SJSA1 (cell line): ENCODE measurements at regions not wholly inside any gene's neighbourhood (a gene's known extent, or its start where the extent isn't known, plus 50 kb on each side); places are given as distances from the start of the nearest gene placed in this dataset.

Source experiments
- DNase-seq, 2 experiments: peaks; one replicate each; pipeline ENCODE4 v3.0.0-alpha.2; 2015 to 2020; ENCODE audit warnings: low spot score in 2 of 2, low read depth in 1 of 2
- H3K27ac ChIP-seq: fragments of 250-450 bp; sonication (Bioruptor Pico); 2 replicates; pipeline ENCODE4 v1.5.1; 2020; ENCODE audit warnings: mild to moderate bottlenecking, moderate library complexity
- H3K27me3 ChIP-seq: fragments of 250-450 bp; sonication (Bioruptor Pico); replicated peaks from 2 replicates; pipeline ENCODE4 v1.5.1; 2020; ENCODE audit warnings: mild to moderate bottlenecking, moderate library complexity
- H3K36me3 ChIP-seq: fragments of 250-450 bp; sonication (Bioruptor Pico); 2 replicates; pipeline ENCODE4 v1.5.1; 2020; ENCODE audit warnings: mild to moderate bottlenecking
- H3K4me1 ChIP-seq: fragments of 250-450 bp; sonication (Bioruptor Pico); replicated peaks from 2 replicates; pipeline ENCODE4 v1.6.1; 2021; ENCODE audit warnings: mild to moderate bottlenecking
- H3K4me3 ChIP-seq: fragments of 250-450 bp; sonication (Bioruptor Pico); 2 replicates; pipeline ENCODE4 v1.5.1; 2020; ENCODE audit warnings: mild to moderate bottlenecking
- H3K9me3 ChIP-seq: fragments of 250-450 bp; sonication (Bioruptor Pico); replicated peaks from 2 replicates; pipeline ENCODE4 v1.5.1; 2020; ENCODE audit warnings: mild to moderate bottlenecking

DNA sequence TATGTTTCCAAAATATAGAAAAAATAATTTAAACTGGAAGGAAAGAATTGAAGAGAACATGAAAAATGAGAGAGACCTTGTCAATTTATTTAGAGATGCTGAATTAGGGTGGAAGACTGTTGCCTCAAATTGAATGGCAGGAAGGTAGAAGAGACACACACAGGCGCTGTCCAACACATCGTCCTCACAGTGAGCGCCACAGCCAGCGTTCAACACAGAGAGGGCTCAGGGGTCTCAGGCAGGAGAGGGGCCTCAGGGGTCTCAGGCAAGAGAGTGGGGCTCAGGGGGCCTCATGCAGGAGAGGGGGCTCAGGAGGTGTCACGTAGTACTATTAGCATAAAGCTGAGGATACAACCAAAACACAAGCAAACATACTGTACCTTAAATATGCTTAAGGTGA lies 65.7 kb downstream of the TMEM18 start:
- Histone ChIP-seq H3K4me3 (no peak overlapping the region), H3K27me3 (peaks cover 4% of the 10 kb centered on the region; the same call in 1 of the 2 replicates), H3K4me1 (no peaks in the 10 kb centered on the region), H3K27ac (no peak overlapping the region), H3K9me3 (no peaks in the 10 kb centered on the region), H3K36me3 (no peaks in the 10 kb centered on the region)
- no peak for DNase-seq

DNA sequence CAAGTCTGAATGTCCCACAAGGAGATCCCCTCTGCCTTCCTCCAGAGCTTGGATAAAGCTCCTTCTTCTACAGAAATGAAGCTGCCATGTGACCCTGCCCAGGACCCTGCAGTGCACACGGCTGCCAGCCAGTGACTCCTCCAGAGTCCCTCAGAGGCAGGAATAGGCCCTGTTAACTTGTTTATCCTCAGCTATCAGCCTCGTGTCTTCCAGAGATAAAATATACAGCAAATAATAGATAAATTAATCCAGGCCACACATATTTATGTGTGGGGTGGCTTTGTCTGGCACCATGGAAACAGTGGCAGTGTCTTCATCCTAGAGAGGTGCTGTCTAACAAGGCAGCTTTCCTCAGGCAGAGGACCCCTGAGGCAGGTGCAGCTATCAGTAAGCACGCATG lies 66.7 kb downstream of the TMEM18 start:
- Histone ChIP-seq H3K36me3 (no peaks in the 10 kb centered on the region), H3K4me3 (no peak overlapping the region), H3K27me3 (peaks cover 4% of the 10 kb centered on the region; the same call in 1 of the 2 replicates), H3K4me1 (no peaks in the 10 kb centered on the region), H3K27ac (no peak overlapping the region), H3K9me3 (no peaks in the 10 kb centered on the region)
- DNase-seq: no peak

DNA sequence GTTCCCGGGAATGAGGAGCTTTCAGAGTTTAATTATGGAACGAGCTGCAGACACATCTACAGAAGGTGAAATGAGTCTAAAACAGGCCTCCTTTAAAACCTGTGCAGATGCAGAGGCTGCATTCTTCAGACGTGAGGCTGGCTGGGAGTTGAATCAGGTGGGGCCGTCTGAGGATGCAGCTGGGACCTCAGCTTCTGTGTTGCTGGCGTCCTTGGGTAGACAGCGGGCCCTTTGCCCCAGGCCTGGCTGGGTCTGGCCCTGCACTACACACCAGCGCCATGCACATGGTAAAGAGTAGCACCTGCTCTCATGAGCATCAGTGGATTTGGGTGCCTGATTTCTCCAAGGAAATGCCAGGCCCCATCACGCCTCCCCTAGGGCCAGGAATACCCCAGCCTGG lies 67.3 kb downstream of the TMEM18 start:
- Histone ChIP-seq H3K36me3 (no peaks in the 10 kb centered on the region), H3K4me3 (no peak overlapping the region), H3K9me3 (no peaks in the 10 kb centered on the region), H3K27me3 (peaks cover 4% of the 10 kb centered on the region; the same call in 1 of the 2 replicates), H3K27ac (no peak overlapping the region), H3K4me1 (no peaks in the 10 kb centered on the region)
- no peak for DNase-seq

DNA sequence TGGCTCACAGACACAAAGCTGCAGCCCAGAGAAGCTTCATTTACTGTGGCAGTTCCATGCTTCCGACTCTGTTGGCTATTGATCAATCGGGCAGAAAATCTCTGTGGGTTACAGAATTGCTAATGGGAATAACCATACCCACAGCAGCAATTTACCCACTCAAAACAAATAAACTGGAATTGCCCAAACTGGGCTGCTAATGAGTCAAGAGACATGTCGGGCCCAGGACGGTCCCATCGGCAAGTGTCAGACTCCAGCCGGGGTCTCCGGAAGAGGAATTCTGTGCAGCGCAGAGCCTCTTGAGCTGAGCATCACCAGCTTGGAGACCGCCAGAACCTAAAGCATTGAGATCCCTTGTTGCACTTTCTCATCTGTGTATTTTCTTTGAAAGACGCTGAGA lies 67.8 kb downstream of the TMEM18 start:
- Histone ChIP-seq H3K4me1 (no peaks in the 10 kb centered on the region), H3K27ac (no peak overlapping the region), H3K9me3 (no peaks in the 10 kb centered on the region)

DNA sequence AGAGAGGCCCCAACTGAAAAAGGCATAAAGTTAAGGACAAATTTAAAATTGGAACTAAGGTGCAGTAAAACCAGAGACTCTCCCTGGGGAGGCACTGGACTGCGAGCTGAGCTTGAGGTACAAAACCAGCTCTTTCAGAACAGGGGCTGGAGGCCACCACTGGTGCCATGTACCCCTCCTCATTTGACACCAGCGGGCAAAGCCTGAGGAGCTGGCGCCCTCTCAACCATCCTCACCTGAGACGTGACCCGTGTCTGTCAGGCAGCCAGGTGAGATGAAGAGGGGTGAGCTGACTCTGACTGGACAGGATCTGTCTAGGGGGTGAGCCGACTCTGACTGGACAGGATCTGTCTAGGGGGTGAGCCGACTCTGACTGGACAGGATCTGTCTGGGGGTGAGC lies 68.5 kb downstream of the TMEM18 start:
- Histone ChIP-seq H3K36me3 (no peaks in the 10 kb centered on the region), H3K27me3 (peaks cover 4% of the 10 kb centered on the region; the same call in 1 of the 2 replicates), H3K4me3 (no peak overlapping the region), H3K9me3 (no peaks in the 10 kb centered on the region), H3K27ac (no peak overlapping the region), H3K4me1 (no peaks in the 10 kb centered on the region)
- no peak for DNase-seq

More for the DNA sequence above, 67.8 kb downstream of the TMEM18 start:
- Histone ChIP-seq H3K36me3 (no peaks in the 10 kb centered on the region), H3K4me3 (no peak overlapping the region), H3K27me3 (peaks cover 4% of the 10 kb centered on the region; the same call in 1 of the 2 replicates)
- DNase-seq: no peak

DNA sequence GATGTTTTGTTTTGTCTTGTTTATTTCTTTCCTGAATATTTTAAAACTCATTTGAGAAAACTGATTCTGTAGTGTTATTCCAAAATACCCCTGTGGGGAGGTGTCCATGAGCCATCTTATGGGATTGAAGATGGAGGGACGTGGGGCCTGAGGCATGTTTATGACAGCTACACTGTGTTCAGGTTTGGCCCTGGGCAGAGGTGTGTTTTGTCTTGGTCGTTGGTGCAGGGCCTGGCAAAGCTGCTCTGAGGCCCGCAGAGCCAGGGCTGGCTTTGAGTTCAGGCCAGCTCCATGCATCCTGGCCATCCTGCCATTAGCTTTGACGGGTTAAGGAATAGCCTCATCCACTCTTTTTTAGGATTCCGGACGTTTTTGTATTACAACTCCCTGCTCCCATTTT lies 68.9 kb downstream of the TMEM18 start:
- Histone ChIP-seq H3K36me3 (no peaks in the 10 kb centered on the region), H3K9me3 (no peaks in the 10 kb centered on the region), H3K4me1 (no peaks in the 10 kb centered on the region), H3K27me3 (peaks cover 4% of the 10 kb centered on the region; the same call in 1 of the 2 replicates), H3K27ac (no peak overlapping the region), H3K4me3 (no peak overlapping the region)
- no peak for DNase-seq

DNA sequence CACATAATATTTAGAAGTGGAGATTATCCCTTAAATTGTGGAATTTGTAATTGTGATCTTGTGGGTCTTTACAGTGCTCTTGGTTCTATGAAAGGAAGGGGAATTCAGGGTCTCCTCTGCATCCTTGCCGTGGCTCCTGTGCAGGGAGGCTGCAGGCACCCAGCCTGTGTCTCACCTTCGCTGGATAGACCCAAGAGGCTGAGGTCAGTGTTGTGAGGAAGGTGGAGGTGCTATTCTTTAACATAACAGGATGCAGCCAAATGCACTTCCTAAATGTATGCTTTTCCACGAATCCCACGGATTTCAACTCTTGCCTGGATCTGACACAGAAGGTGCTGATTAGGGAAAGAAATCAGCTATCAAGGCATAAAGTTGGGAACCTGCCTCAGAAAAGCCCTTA lies 69.5 kb downstream of the TMEM18 start:
- Histone ChIP-seq H3K4me1 (no peaks in the 10 kb centered on the region), H3K36me3 (no peaks in the 10 kb centered on the region), H3K9me3 (no peaks in the 10 kb centered on the region), H3K27ac (no peak overlapping the region), H3K27me3 (peaks cover 4% of the 10 kb centered on the region; the same call in 1 of the 2 replicates), H3K4me3 (no peak overlapping the region)
- no peak for DNase-seq

DNA sequence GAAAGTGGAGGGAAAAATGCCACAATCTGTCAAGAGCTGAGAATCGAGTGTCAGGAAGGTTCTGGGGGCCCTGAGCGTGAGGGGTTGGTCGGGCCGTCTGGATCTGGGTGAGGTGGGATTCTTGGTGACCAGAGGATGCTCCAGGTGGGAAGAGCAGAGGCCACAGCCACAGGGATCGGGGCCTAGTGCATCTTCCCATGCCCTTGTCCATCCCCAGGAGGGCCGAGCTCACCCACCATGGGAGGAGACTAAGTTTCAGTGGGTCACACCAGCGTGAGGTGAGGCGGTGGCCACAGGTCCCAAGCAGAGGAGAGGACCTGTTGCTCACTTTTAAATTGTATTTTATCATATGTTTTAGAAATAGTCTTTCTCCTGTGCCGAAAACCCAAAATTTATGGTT lies 70.0 kb downstream of the TMEM18 start:
- no peak for DNase-seq
- Histone ChIP-seq H3K4me1 (no peaks in the 10 kb centered on the region), H3K27me3 (peaks cover 4% of the 10 kb centered on the region; the same call in 1 of the 2 replicates), H3K4me3 (no peak overlapping the region), H3K27ac (no peak overlapping the region), H3K9me3 (no peaks in the 10 kb centered on the region), H3K36me3 (no peaks in the 10 kb centered on the region)

DNA sequence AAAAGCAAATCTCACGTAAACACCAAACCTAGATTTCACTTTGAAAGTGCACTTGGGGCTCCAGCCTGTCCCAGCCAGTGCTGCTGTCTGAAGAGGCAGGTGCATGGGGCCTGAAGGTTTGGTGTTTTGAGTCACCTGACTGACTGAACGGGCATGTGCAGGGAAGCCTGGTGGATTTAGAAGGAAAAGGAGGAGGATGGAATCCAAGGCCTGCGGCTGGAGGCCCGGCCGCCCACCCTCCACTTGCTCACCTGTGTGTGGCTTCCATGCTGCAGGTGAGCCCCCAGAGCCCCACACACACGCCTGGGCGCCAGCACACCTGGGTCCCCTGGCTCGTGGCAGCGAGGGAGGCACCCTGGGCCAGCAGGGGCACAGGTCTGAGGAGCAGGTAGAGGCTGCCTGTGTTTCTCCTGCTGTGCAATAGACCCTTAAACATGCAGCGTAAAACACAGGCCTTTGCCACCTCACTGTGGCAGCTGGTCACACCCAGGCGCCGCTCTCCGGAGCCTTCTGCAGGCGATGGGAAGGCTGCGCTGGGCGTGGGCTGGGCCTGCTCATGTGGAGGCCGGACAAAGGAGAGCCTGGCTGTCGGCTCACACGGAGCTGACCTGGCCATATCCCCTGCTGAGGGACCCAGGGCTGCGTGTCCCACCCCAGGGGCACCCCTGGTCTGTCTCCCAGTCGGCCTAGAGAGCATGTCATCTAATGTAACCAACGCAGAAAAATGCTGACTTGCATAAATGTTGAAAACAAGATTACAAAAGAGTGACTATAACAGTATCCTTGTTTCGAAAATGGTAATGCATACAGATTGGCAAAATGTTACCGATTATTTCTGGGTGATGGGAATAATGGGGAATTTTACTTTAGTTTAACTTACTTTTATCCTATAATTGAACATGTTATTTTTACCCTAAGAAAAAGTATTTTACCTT lies 71.3 kb downstream of the TMEM18 start:
- no peaks in the 10 kb centered on the region for H3K4me1 ChIP-seq
- H3K36me3 ChIP-seq: no peaks in the 10 kb centered on the region
- DNase-seq: no peak
- H3K4me3 ChIP-seq: no peak overlapping the region
- no peaks in the 10 kb centered on the region for H3K9me3 ChIP-seq
- H3K27me3 ChIP-seq: 0 out of 2 replicates have a peak, but pooled peaks cover 4% of the 10 kb centered on the region
- no peak overlapping the region for H3K27ac ChIP-seq

DNA sequence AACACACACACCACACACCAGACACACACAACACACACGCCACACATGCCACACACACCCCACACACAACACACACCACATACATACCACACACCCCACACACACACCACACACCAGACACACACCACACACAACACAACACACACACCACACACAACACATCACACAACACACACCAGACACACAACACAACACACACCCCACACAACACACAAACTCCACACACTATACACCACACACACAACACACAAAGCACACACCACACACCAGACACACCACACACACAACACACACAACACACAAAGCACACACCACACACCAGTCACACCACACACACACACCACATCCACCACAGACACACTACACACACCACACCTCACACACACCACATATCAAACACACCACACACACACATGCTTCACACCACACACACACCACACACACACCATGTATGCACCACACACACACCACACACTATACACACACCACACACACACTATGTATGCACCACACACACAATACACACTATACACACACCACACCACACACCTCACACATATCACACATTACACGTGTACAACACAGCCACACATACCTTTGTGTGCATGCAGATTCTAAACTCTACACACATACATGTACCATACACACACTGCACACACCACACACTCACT lies 72.2 kb downstream of the TMEM18 start:
- no peaks in the 10 kb centered on the region for H3K9me3 ChIP-seq

DNA sequence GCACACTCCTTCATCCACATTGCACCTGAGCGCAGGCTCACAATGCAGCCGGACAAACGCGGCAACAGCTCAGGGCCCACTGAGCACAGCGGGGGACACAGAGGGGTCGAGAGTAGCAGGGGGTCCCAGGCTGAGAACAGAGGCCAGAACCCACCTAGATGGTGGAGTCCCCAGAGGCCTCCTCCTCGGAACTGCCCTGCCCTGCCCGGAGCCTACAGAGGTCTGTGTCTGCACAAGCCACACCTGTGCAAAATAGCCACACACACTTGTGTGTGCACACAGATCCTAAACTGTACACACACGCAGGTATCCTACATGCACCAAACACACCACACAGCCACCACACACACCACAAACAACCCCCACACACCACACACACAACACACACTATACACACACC lies 72.8 kb downstream of the TMEM18 start:
- H3K4me3 ChIP-seq: no peak overlapping the region
- H3K4me1 ChIP-seq: no peaks in the 10 kb centered on the region
- no peaks in the 10 kb centered on the region for H3K9me3 ChIP-seq
- H3K36me3 ChIP-seq: no peaks in the 10 kb centered on the region
- H3K27me3 ChIP-seq: 0 out of 2 replicates have a peak, but pooled peaks cover 4% of the 10 kb centered on the region
- H3K27ac ChIP-seq: no peak overlapping the region
- DNase-seq: no peak

More for the DNA sequence above, 72.2 kb downstream of the TMEM18 start:
- DNase-seq: no peak
- H3K4me1 ChIP-seq: no peaks in the 10 kb centered on the region
- no peaks in the 10 kb centered on the region for H3K36me3 ChIP-seq
- no peak overlapping the region for H3K27ac ChIP-seq
- H3K4me3 ChIP-seq: no peak overlapping the region
- 0 out of 2 replicates have a peak, but pooled peaks cover 4% of the 10 kb centered on the region for H3K27me3 ChIP-seq

DNA sequence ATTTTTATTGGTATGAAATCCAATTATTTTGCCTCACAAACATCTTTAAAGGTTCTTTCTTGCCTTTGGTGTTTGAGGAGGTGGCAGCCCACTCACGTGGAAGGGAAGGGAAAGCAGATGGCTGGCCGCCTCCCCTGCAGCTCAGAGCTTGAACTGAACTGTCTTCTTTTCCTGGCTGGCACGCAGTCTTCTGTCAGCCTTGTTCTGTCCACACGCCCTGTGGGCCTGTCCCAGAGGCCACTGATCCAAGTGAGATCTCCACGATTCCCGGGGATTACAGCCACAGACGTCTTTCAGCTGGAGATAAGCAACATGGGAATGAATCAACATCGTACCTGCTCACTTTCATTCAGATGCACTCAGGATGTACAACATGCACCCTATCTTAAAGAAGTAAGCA lies 73.3 kb downstream of the TMEM18 start:
- no peak for DNase-seq
- Histone ChIP-seq H3K4me1 (no peaks in the 10 kb centered on the region), H3K27ac (no peak overlapping the region), H3K9me3 (no peaks in the 10 kb centered on the region), H3K4me3 (no peak overlapping the region), H3K27me3 (0 out of 2 replicates have a peak, but pooled peaks cover 4% of the 10 kb centered on the region), H3K36me3 (no peaks in the 10 kb centered on the region)

DNA sequence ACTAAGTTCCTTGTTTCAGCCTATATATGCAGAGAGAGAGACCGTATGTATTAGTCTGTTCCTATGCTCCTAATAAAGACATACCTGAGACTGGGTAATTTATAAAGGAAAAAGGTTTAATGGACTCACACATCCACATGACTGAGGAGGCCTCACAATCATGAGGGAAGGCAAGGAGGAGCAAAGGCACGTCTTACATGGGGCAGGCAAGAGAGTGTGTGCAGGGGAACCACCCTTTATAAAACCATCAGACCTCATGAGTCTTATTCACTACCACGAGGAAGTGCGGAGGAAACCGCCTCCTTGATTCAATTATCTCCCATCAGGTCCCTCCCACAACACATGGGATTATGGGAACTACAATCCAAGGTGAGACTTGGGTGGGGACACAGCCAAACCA lies 73.8 kb downstream of the TMEM18 start:
- H3K4me3 ChIP-seq: no peak overlapping the region
- no peaks in the 10 kb centered on the region for H3K36me3 ChIP-seq
- 0 out of 2 replicates have a peak, but pooled peaks cover 4% of the 10 kb centered on the region for H3K27me3 ChIP-seq
- H3K27ac ChIP-seq: no peak overlapping the region
- DNase-seq: no peak
- H3K9me3 ChIP-seq: no peaks in the 10 kb centered on the region
- no peaks in the 10 kb centered on the region; the same call in 1 of the 2 replicates for H3K4me1 ChIP-seq
